ENCODE measurements at regions not wholly inside any gene's neighbourhood (a gene's known extent, or its start where the extent isn't known, plus 50 kb on each side); places are given as distances from the start of the nearest gene placed in this dataset.
A peak's percentile ranks its signal among the peaks of the same experiment; 100 is the strongest.
"Not testable (repeated sequence)": the region's sequence is repeated elsewhere in the genome, so short reads cannot be mapped to it uniquely, and the experiment has no call there.

DNA sequence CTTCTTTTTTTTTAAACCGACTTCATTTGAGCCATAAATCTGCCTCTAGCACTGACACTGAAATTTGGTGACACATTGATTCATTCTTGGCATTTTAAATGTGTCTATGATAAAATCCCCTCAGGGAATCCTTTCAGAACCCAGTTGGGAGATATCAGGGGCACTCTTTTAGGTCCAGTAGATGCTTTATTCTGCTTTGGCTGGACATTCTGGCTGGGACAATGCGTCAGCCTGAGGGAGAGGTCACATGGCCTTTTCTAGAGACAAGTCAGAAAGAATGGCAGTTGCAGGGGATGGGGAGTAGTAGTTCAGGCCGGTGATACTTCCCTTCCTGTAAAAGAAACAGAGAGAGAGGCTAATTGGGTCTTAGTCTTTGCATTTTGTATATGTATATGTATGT, 63.1 kb downstream of the TRIM43 start:
- not testable (repeated sequence) for DNase-seq

DNA sequence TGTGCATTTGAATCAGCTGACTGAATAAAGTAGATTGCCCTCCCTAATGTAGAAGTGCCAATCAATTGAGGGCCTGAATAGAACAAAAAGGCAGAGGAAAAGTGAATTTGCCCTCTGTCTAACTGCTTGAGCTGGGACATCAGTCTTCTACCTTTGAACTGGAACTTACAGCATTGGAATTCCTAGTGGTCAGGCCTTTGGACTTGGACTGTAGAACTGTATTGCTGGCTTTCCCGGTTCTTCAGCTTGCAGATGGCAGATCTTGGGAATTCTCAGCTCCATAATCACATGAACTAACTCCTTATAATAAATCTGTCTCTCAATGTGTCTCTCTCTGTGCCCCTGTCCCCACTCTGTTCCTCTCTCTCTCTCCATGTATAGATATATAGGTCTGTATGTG, 64.8 kb downstream of the TRIM43 start:
- not testable (repeated sequence) for DNase-seq

DNA sequence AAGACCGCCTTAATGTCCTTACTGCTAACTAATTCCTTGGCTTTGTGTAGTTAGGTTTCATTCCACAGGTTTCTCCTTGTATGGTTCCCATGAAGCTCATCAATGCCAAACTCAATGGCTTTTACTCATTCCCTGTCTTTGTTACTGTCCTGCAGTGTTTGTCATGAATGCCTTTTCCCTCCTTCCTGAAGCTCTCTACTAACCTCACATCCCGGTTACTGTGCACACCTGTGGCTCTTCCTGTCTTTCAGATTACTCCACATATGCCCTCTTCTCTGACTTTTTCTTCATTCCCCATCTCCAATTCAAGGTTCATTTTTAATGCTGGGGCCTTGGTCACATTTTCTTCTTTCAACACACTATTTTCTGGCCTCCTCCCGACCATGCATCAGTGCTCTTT, 66.1 kb downstream of the TRIM43 start:
- DNase-seq: not testable (repeated sequence)

DNA sequence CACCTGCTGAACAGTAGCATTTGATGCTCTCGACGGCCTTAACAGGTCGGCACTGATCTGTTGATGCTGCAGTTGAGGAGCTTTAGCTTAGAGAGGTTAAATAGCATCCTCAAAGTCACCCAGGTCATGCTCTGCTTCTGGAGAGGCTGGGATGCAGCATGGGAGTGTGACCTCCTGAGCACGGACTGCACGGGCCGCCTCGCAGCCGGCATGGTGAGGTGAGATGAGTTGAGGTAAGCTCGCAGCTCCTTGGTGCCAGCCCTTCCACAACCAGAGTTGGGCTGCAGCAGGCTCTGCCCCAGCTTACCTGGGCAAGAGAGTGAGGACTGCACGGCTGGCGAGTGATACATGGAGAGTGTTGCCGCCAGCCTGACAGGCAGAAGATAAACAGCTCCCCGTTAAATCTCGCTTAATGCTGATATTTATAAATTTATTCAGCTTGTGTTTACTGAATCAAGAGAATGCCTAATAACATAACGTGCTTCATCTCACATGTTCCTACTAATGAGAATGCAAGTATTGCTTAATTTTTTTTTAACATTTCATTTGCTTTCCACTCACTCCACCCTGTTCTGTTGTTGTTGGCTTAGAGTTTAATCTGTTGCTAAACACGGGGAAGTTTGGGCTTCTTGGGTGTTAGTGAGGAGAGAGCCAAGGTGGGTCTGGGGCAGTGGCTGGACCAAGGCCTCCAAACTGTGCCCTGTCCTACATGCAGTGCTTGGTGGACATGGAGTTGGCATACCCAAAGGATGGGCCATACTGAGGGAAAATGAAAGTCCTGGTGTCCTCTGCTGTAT, 69.2 kb downstream of the TRIM43 start:
- DNase-seq: not testable (repeated sequence)

DNA sequence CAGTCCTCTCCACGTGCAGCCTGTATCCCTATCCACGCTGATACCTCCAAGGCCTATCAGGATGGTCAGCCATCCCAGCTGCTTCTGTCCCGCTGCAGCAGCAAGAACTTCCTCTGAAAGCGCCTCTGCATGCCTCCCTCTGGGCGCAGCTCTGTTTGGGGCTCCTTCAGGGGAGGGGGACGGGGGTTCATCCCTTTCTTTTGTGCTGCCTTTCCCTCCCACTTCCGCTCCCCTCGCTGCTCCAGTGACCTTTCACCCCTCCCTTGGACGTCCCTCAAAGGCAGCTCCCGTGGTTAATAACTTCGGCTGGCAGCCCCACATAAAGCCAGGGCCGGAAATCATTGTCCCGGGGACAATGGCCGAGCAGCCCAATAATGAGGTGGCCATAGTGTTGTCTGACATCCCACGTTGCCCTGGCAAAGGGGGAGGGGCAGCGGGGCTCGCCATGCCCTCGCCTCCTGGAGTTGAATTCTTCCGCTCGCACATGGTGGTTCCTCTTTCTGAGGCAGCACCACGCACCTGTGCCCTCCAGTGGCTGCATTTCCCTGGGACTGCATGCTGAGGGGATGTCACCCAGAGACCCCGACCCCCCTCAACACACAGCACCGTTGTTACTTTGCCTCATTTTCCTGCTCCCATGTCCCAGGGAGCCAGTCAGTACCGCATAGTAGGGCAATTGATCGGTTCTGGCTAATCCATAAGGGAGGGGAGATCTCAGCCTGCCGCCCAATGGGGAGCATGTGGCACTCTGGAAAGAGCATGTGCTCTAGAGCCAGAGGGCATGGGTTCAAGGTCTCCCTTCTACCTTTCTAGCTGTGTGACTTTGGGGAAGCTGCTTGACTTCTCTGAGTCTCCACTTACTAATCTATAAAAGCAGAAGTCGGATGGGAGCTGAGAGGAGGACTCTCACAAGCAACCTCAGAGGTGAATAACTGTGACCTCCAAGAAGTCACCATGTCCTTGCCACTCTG, 72.0 kb downstream of the TRIM43 start:
- DNase-seq: not testable (repeated sequence)

DNA sequence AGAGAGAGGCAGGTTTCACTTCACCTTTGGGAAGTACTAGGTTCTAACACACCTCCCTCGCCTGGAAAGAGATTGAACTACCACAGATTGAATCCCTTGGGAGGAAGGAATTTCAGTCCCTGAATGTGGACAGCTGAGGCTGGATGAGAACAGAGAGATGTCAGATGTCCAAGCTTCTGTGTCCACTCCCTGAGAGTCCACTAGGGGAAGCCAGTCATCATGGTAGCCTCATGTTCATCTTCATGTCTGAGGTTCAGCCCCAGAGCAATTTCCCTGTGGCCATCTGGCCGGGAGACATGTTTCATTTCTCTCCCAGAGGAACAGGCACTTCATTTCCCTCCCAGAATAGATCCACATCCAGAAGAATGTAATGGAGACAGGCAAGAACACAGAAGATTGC, 74.8 kb downstream of the TRIM43 start:
- DNase-seq: not testable (repeated sequence)

DNA sequence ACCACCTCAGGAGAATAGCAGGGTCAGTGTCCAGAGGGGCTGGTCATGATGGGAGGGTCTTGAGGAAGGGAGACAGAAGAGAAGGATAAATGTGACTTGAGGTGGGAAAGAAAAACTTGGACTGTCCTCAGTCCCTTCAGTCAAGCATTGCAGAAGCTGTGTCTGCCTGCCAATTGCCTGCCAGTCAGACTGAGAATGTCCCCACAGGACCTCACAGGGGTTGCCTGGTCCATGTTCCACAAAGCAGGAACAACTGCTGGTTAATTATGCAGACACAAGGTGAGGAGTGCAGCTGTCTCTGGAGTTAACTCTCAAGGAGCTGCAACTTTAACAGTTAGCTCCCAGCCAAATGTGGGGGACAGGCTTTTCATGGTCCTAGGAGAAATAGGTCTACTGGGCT, 75.7 kb downstream of the TRIM43 start:
- DNase-seq: no peak

DNA sequence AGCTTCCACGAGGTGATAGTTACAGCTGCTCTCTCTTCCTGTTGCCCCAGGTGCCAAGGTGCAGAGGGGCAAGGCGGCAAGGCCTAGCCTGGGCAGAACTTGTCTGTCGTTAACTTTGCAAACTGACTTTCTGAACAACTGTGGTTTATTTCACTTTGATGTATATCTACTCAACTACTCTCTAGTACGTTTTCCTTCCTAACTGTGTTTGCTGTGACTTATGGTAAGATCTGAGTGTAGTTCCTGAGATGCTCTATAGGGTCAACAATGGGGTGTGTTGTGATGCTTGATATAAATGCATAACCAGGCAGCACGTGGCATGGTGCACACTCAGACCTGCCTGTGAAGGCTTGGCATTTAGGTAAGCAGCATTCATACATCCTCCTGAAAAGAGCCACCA, 77.1 kb downstream of the TRIM43 start:
- DNase-seq: not testable (repeated sequence)

DNA sequence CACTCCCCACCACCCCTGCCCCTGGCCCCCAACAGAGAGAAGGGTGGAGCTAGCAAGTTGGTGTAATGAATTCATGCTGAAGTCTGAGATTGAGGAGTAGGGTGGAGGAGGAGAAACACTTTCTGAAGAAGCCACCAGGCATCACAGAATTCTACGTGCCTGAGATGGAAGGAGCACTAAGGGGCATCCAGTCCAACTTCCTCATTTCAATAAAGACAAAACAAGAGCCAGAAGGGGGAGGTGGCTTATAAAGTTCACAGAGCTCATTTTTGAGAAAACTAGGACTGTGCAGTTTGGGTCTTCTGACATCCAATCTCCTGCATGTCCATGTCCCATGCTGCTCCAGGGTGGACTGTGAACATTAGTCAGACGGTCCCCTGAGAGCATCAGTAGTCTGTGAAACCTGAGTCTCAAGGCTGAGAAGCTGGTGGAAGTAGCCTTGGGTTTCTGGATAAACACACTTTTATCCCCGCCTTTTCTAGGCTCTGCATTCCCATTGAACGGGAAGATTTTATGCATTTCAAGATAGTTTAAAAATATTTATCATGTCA, 77.7 kb downstream of the TRIM43 start:
- peak; percentile 47 for DNase-seq

DNA sequence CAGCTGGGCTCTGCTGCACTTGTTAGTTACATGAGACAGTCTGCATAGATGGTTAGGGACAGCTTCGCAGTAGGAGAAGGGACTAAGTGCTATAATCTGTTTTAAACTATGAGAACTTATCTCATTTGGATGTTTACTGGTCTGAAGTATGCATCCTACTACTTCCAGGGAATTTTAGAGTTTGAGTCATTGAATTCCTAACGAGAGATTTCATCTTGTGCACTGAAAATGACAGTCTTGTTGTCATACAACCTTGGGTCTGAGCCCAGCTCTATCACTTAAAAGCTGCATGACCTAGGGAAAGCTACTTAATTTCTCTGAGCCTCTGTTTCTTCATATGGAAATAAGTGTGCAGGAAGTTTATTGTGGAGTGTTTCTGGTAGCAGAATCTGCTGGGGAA, 78.4 kb downstream of the TRIM43 start:
- DNase-seq: peak; percentile 72

DNA sequence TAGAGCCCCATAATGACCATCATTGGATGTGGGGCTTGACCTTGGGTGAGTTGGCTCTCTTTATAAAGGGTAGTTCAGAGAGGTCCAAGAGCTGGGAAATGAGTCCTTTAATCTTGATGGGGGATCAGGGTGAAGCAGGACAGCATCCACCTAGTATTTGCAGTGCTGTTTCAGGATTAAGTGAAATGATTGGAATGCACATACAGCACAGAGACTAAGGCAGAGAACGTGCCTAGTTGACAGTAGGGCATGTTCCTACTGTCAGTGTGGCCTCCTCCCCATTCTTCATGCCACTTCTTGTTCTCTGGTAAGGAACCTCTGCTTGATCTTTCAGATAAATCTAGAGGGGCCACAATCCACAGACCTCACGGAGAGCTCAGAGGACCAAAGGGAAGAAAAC, 78.9 kb downstream of the TRIM43 start:
- DNase-seq: peak; percentile 6

DNA sequence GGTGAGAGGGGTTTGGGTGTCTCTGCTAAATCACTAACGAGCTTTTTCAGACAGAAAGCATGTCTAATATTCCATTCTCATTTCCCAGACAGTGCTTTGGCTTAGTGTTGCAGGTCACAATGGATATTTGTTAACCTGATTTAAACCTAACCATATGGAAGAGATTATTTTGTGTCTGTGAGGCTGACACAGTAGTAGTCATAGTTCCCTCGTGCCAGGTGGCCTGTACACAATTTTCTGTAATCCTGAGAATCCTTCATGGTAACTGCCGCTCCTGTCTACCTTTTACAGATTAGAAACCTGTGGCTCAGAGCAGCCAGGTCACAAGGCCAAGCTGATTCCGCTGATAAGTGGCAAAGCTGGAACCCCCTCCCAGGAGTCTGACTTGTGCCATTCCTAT, 79.4 kb downstream of the TRIM43 start:
- peak; percentile 51 for DNase-seq

DNA sequence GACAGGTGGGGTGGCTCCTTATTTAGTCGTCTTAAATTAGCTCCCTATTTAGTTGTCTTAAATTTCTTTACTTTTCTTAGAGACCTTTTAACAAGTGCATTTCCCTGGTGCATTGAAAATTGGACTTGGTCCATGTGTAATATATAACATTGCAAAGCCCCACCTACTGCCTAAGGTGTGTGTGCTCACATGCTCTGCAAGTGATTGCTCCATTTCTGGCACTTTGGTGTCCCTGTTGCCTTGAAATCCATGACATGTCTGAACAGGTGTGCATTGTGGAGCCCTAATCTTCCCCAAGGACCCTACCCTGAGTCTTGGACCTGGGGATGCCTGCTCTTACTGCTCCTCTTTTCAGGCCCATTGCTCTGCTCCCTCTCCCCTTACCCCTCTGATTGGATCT, 80.2 kb downstream of the TRIM43 start:
- DNase-seq: not testable (repeated sequence)

DNA sequence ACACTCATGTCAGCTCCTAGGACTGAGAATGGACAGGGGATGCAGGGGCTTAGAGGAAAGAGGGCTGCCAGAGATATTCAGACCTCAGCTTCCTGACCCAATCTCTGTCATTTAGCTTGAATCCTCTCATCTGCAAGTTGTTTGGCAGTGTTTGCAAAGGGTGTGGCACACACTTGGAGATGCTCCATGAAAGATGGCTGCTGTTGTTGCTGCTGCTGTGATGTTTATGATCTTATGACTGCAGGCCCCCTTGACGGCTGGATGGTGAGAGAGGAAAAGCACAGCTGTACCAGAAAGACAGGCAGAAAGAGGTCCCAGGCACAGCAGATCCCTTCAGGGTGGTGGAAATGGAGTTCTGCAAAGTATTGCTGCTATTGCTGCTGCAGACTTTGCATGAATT, 80.7 kb downstream of the TRIM43 start:
- not testable (repeated sequence) for DNase-seq

DNA sequence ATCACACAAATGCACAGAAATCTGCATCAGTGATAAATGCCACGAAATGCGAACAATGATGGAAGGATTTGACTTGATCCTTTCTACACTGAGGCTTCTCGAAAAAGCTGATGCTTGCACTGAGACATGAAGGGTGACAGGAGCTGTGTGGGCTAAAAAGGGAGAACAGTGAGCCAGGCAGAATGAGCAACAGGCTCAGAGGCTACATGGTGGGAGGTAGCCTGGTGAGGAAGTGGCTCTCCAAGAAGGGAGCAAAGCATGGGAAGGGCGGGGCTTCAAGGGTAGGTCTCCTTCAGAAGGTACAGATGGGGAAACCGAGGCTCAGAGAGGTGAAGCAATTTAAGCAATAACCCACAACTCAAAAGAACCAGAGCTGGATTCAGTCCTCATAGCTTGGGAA, 82.4 kb downstream of the TRIM43 start:
- no peak for DNase-seq

DNA sequence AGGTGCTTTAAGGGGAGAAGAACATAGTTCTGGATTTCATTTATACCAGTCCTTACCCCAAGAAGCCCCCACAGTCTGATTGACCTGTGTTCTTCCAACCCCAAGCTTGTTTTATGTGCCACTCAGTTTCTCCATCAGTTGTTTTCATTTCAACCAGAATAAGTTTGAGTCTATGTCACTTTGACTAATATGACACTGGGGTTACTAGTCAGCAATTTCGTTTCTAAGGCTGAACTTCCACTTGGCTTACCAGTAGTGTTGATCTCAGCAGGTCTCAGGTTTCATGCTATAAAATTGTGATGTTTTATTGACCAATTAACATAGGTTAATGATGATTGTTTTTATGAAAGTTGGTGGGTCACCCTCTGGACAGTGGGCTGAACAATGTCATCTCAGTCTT, 84.8 kb downstream of the TRIM43 start:
- DNase-seq: not testable (repeated sequence)

DNA sequence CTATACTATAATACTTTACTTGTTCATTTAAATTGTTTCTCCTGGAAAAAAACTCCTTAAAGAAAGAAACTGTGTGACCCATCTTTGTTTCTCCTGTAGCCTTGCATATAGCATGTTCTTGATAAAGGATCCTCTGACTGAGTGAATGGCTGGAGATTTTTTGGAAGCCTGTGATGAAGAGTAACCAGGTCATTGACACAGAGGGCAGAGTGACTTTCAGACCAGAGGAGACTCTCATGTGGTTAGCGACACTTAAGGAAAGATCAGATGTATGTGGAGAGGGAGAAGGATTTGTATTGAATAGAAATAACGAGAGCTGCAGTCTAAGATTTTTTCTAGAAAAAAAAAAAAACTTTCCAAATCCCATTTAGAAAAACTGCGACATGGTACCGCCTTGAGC, 85.5 kb downstream of the TRIM43 start:
- no peak for DNase-seq

DNA sequence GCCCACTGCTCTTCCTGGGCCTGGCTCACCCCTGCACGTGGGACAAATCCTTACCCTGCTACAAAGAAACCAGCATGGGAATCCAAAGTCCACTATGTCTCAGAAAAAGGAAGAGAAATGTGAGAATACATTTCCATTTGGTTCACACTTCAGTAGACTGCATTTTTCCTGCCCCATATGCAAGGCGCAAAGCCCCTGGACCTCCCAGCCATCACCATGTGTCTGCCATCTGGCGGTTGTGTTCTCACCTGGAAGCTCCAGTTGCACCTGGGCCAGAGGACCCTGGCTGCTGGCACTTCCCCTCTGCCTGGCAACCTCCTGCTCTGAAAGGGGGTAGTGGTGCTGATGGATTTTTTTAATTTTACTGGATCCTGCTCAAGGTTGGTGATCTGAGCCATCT, 86.0 kb downstream of the TRIM43 start:
- not testable (repeated sequence) for DNase-seq

DNA sequence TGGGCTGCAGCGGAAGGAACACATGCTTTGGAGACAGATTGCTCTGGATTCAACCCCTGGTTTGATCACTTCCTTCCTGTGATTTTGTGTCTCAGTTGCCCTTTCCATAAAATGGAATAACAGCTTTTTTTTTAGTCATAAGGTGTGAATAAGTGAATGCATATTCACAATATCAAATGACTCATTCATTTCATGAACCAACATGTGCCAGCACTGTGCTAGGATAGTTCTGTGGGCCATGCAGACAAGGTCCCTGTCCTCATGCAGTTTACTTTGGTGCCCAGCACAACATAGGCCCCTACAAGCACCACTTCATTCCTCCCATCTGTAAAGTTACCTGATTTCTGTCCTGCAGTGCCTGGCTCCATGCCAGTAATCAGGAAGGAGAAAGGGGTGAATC, 89.4 kb downstream of the TRIM43 start:
- not testable (repeated sequence) for DNase-seq

DNA sequence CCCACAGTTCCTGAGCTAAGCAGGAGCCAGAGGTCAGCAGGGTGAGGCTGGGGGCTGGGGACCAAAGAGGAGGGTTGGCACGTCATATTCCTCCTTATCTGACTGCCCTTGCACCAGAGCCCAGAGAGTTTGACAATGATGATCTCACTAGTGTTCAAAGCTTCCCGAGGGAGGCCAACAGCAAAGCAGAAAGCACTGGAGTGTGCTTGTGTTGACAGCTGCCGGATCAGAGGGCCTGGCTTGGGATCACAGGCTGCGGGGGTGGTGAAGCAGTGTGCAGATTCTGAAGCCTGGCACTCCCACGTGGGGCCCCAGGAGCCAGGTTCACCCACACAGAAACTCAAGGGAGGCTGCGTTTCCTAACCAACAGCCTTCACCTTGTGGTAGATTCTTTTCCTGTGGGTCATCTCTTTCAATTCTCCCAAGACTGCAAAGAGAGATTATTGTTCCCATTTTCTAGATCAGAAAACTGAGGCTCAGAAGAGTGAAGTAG, 89.8 kb downstream of the TRIM43 start:
- DNase-seq: peak; percentile 37

DNA sequence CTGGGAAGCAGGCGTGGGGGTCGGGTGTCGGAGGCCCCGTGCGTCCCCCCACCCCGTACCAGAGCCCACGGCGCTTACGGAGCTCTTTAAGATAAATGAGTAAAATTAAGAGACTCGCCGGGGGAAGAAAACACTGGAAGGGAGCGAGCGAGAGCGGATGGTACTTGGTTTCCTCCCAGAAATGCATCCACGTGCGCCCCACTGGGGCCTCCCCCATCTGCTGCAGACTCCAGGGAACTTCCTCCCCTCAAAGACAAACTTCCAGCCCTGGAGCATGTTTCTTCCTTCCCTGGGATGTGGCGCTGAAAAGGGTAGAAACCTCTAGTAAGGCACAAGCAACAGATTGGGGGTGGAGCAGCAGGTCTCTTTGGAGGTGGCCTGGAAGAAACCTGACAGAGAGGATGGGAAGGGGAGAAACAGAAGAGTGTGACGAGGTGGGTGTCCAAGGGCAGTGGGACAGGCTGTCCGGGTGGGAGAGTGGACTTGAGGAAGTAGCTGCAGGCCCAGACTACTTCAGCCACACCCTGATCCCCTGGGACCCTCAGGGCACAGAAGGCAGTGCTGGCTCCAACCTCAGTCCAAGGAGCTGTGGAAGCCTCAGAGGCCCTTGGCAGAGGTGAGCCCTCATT, 91.2 kb downstream of the TRIM43 start:
- not testable (repeated sequence) for DNase-seq

DNA sequence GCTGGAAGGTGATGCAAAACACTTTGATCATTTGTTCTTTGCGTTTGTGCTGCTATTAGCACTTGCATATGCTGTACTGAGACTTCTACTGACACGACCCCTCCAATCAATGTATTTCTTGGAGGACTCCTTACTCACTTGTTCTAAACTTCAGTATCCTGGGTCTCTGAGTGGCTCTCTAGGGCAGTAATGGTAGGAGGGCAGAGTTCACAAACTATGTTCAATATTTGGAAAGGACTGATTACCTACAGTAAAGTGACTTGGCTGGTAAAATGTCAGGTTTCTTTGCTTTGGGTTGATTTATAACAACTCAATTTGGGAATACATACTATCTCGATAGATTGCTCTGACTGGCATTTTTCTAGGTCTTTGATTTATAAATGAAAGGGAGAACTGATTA, 93.7 kb downstream of the TRIM43 start:
- no peak for DNase-seq

Data from fibroblast of upper back skin (primary cell).